ENCODE measurements at regions not wholly inside any gene's neighbourhood (a gene's known extent, or its start where the extent isn't known, plus 50 kb on each side); places are given as distances from the start of the nearest gene placed in this dataset.

DNA sequence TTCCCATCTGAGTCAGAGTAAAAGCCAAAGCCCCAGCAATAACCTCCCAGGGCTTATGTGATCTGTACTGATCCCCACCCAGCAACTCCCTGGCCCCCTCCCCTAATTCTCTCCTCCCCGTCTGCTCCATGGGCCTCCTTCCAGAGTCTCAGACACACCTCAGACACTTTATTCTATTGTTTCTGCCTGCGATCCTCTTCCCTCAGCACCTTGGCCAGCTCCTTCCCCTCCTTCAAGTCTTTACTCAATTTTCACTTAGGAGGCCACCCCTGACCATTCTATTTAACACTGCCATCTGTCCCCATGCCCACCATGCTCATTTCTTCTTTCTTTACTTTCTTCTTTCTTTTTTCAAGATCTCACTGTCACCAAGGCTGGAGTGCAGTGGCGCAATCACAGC, 81.0 kb upstream of the COBL start:
- TF ChIP-seq, protein P1, sequence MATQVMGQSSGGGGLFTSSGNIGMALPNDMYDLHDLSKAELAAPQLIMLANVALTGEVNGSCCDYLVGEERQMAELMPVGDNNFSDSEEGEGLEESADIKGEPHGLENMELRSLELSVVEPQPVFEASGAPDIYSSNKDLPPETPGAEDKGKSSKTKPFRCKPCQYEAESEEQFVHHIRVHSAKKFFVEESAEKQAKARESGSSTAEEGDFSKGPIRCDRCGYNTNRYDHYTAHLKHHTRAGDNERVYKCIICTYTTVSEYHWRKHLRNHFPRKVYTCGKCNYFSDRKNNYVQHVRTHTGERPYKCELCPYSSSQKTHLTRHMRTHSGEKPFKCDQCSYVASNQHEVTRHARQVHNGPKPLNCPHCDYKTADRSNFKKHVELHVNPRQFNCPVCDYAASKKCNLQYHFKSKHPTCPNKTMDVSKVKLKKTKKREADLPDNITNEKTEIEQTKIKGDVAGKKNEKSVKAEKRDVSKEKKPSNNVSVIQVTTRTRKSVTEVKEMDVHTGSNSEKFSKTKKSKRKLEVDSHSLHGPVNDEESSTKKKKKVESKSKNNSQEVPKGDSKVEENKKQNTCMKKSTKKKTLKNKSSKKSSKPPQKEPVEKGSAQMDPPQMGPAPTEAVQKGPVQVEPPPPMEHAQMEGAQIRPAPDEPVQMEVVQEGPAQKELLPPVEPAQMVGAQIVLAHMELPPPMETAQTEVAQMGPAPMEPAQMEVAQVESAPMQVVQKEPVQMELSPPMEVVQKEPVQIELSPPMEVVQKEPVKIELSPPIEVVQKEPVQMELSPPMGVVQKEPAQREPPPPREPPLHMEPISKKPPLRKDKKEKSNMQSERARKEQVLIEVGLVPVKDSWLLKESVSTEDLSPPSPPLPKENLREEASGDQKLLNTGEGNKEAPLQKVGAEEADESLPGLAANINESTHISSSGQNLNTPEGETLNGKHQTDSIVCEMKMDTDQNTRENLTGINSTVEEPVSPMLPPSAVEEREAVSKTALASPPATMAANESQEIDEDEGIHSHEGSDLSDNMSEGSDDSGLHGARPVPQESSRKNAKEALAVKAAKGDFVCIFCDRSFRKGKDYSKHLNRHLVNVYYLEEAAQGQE (IDR thresholded peaks at IDR 0.05; ENCODE audit: low read depth) = peak; percentile 79

DNA sequence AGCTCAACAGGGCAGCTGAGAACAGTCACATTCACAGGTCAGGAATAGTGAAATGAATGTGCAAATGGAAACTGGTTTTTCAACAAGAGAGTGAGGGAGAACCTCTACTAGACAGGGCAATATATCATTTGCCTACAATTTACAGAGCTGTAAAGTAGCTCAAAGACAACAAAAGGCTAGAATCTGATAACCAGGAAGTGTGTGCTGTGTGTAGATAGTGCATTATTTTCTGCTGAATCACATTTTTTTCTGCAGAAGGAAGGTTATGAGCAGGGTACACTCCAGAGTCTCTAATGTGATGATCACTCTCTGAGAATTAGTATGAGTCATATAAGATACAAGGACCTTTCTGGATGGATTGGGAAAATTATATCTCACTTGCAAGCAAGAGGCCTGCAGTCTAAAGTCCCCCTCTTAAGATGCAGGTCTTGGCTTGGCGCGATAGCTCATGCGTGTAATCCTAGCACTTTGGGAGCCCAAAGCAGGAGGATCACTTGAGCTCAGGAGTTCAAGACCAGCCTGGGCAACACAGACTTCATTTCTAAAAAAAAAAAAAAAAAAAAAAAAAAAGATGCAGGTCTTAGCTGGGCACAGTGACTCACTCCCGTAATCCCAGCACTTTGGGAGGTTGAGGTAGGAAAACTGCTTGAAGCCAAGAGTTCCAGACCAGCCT, 59.9 kb upstream of the COBL start:
- TF ChIP-seq ZBTB7A (IDR thresholded peaks at IDR 0.05; ENCODE audit: low read depth) (no peak), TCF12 (IDR thresholded peaks at IDR 0.05; ENCODE audit: low read depth) (no peak), CREB1 (IDR thresholded peaks at IDR 0.05; ENCODE audit: low read depth) (no peak), EP300 (IDR thresholded peaks at IDR 0.05; ENCODE audit: borderline replicate concordance) (no peak), FOXM1 (IDR thresholded peaks at IDR 0.05; ENCODE audit: borderline replicate concordance, low read depth) (no peak), TEAD4 (IDR thresholded peaks at IDR 0.05) (no peak), EGR1 (IDR thresholded peaks at IDR 0.05) (no peak), YY1 (IDR thresholded peaks at IDR 0.05; ENCODE audit: low read depth) (no peak), TAF1 (IDR thresholded peaks at IDR 0.05; ENCODE audit: low read depth) (no peak), RAD21 (IDR thresholded peaks at IDR 0.05; ENCODE audit: low read depth) (no peak), CEBPB (IDR thresholded peaks at IDR 0.05) (no peak)
- TF ChIP-seq, protein P2, sequence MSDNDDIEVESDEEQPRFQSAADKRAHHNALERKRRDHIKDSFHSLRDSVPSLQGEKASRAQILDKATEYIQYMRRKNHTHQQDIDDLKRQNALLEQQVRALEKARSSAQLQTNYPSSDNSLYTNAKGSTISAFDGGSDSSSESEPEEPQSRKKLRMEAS (IDR thresholded peaks at IDR 0.05) = no peak
- TF ChIP-seq, protein P3, sequence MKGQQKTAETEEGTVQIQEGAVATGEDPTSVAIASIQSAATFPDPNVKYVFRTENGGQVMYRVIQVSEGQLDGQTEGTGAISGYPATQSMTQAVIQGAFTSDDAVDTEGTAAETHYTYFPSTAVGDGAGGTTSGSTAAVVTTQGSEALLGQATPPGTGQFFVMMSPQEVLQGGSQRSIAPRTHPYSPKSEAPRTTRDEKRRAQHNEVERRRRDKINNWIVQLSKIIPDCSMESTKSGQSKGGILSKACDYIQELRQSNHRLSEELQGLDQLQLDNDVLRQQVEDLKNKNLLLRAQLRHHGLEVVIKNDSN (IDR thresholded peaks at IDR 0.05) = no peak
- TF ChIP-seq, protein P1 (IDR thresholded peaks at IDR 0.05; ENCODE audit: low read depth) = no peak

DNA sequence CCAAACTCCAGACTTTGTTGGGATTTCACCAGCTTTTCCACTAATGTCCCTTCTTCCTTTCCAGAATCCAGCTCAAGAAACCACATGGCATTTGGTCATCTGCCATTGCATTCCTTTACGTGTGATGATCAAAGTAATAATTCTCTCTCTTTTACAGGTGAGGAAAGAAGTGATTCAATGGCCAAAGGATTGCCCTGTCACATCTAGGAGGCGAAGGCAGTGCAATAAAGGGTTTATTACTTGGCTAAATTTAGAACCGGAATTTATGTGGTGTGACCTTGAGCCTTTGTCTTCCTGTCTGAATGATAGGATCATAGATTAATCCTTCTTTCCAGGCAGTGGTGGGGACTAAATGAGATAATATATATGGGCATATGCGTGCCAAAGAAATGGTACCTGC, 58.3 kb upstream of the COBL start:
- TF ChIP-seq CREB1 (IDR thresholded peaks at IDR 0.05; ENCODE audit: low read depth) (no peak), EP300 (IDR thresholded peaks at IDR 0.05; ENCODE audit: borderline replicate concordance) (no peak), TEAD4 (IDR thresholded peaks at IDR 0.05) (no peak), RAD21 (IDR thresholded peaks at IDR 0.05; ENCODE audit: low read depth) (no peak), ZBTB7A (IDR thresholded peaks at IDR 0.05; ENCODE audit: low read depth) (no peak), TCF12 (IDR thresholded peaks at IDR 0.05; ENCODE audit: low read depth) (no peak)
- TF ChIP-seq, protein P3 (IDR thresholded peaks at IDR 0.05) = no peak

DNA sequence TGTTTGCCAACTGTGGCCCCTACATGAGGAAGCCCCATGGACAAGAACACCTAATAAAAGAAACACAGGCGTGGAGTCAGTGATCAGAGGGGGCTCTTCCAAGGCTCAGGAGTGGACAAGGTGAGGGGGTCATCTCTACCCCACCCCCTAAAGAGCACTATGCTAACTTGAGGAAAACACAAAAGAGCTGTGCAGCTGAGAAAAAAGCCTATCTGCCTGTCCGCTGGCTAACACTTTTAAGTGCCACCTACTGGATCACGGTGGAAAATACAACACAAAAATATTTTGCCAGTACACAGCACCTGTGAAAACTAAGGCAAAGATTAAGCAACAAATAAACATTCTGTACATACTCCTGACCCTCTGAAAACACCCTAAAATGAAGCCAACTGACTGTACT, 53.1 kb upstream of the COBL start:
- TF ChIP-seq RAD21 (IDR thresholded peaks at IDR 0.05; ENCODE audit: low read depth) = peak; percentile 49
- TF ChIP-seq, protein P2 (IDR thresholded peaks at IDR 0.05) = no peak

DNA sequence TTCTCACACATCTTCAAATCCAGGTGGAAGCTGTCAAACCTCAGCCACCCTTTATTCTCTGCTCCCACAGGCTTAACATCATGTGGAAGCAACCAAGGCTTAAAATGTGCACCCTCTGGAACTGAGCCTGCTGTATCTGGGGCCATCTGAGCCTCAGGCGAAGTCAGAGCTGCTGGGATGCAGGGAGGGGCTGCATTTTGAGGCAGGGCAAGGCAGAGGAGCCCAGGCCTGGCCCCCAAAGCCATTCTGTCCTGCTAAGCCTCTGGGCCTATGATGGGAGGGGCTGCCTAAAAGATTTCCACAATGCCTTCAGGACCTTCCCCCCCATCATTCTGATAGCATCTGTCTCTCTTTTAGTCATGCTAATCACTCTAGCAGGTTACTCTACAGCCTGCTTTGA, 51.7 kb upstream of the COBL start:
- no peak for TF ChIP-seq RAD21 (IDR thresholded peaks at IDR 0.05; ENCODE audit: low read depth)
- TF ChIP-seq TAF1 (IDR thresholded peaks at IDR 0.05; ENCODE audit: low read depth) = no peak
- no peak for TF ChIP-seq NFIC (IDR thresholded peaks at IDR 0.05)
- TF ChIP-seq FOXM1 (IDR thresholded peaks at IDR 0.05; ENCODE audit: borderline replicate concordance, low read depth) = no peak
- no peak for TF ChIP-seq CREB1 (IDR thresholded peaks at IDR 0.05; ENCODE audit: low read depth)
- TF ChIP-seq TCF12 (IDR thresholded peaks at IDR 0.05; ENCODE audit: low read depth) = no peak
- TF ChIP-seq TEAD4 (IDR thresholded peaks at IDR 0.05) = no peak
- TF ChIP-seq EP300 (IDR thresholded peaks at IDR 0.05; ENCODE audit: borderline replicate concordance) = no peak
- no peak for TF ChIP-seq ZBTB7A (IDR thresholded peaks at IDR 0.05; ENCODE audit: low read depth)
- TF ChIP-seq EGR1 (IDR thresholded peaks at IDR 0.05) = no peak

DNA sequence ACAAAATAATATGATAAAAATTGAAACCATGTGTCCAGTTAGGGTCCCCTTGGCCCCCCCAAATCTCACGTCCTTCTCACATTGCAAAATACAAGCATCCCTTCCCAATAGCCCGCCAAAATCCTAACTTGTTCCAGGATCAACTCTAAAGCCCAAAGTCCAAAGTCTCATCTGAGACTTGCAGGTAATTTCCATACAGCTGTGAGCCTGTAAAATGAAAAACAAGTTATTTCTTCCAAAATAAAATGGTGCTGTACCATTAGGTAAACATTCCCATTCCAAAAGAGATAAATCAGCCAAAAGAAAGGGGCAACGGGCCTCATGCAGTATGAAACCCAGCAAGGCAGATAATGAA, 51.0 kb upstream of the COBL start:
- TF ChIP-seq RAD21 (IDR thresholded peaks at IDR 0.05; ENCODE audit: low read depth) = no peak
- no peak for TF ChIP-seq TCF12 (IDR thresholded peaks at IDR 0.05; ENCODE audit: low read depth)
- TF ChIP-seq, protein P3 (IDR thresholded peaks at IDR 0.05) = no peak
- TF ChIP-seq, protein P1 (IDR thresholded peaks at IDR 0.05; ENCODE audit: low read depth) = no peak
- TF ChIP-seq EP300 (IDR thresholded peaks at IDR 0.05; ENCODE audit: borderline replicate concordance) = no peak
- TF ChIP-seq EGR1 (IDR thresholded peaks at IDR 0.05) = no peak
- TF ChIP-seq, protein P2 (IDR thresholded peaks at IDR 0.05) = no peak
- no peak for TF ChIP-seq FOXM1 (IDR thresholded peaks at IDR 0.05; ENCODE audit: borderline replicate concordance, low read depth)
- no peak for TF ChIP-seq TAF1 (IDR thresholded peaks at IDR 0.05; ENCODE audit: low read depth)

Data from Ishikawa (cell line).